ENCODE measurements at regions not wholly inside any gene's neighbourhood (a gene's known extent, or its start where the extent isn't known, plus 50 kb on each side); places are given as distances from the start of the nearest gene placed in this dataset.

- intact Hi-C loops (cut with DNase I), result no loop called here
- no peaks in the 10 kb centered on the region for H3K4me1 ChIP-seq
- H3K27ac ChIP-seq, result no peak overlapping the region
- no peaks in the 10 kb centered on the region for H3K27me3 ChIP-seq
- TF ChIP-seq CTCF (IDR thresholded peaks at IDR 0.05), result no peak
- TF ChIP-seq POLR2AphosphoS5 (IDR thresholded peaks at IDR 0.05; ENCODE audit: insufficient read depth in 1 of 2, low read depth in 1 of 2), result no peak
- no peak for TF ChIP-seq POLR2A (IDR thresholded peaks at IDR 0.05)
- H3K4me3 ChIP-seq, result no peak overlapping the region
- no peaks in the 10 kb centered on the region for H3K9me3 ChIP-seq
- no peaks in the 10 kb centered on the region for H3K36me3 ChIP-seq
- no peak for DNase-seq (ENCODE audit: extremely low spot score in 2 of 2)
Observed at GRCh38 chr2:104561251-104561650, 292.7 kb upstream of the POU3F3 start.

GRCh38 chr2:104562537-104562936 is 291.4 kb upstream of the POU3F3 start:
- H3K9me3 ChIP-seq, result no peaks in the 10 kb centered on the region
- H3K4me1 ChIP-seq, result no peaks in the 10 kb centered on the region
- no peak for TF ChIP-seq POLR2AphosphoS5 (IDR thresholded peaks at IDR 0.05; ENCODE audit: insufficient read depth in 1 of 2, low read depth in 1 of 2)
- no peak for TF ChIP-seq POLR2A (IDR thresholded peaks at IDR 0.05)
- TF ChIP-seq CTCF (IDR thresholded peaks at IDR 0.05), result no peak
- no peak for DNase-seq (ENCODE audit: extremely low spot score in 2 of 2)
- H3K4me3 ChIP-seq, result no peak overlapping the region
- H3K27me3 ChIP-seq, result no peaks in the 10 kb centered on the region
- intact Hi-C loops (cut with DNase I), result no loop called here
- H3K36me3 ChIP-seq, result no peaks in the 10 kb centered on the region
- no peak overlapping the region for H3K27ac ChIP-seq

GRCh38 chr2:104563398-104563996 is 290.4 kb upstream of the POU3F3 start:
- intact Hi-C loops (cut with DNase I), result no loop called here

GRCh38 chr2:104568247-104568646 is 285.7 kb upstream of the POU3F3 start:
- no peak for TF ChIP-seq CTCF (IDR thresholded peaks at IDR 0.05)
- no peak for TF ChIP-seq POLR2A (IDR thresholded peaks at IDR 0.05)
- no peak for TF ChIP-seq POLR2AphosphoS5 (IDR thresholded peaks at IDR 0.05; ENCODE audit: insufficient read depth in 1 of 2, low read depth in 1 of 2)
- intact Hi-C loops (cut with DNase I), result no loop called here
- DNase-seq (ENCODE audit: extremely low spot score in 2 of 2), result no peak
- H3K36me3 ChIP-seq, result no peaks in the 10 kb centered on the region
- H3K27ac ChIP-seq, result no peak overlapping the region
- no peak overlapping the region for H3K4me3 ChIP-seq
- no peaks in the 10 kb centered on the region for H3K27me3 ChIP-seq
- no peaks in the 10 kb centered on the region for H3K9me3 ChIP-seq
- no peaks in the 10 kb centered on the region for H3K4me1 ChIP-seq

More at GRCh38 chr2:104563398-104563996, 290.4 kb upstream of the POU3F3 start:
- Histone ChIP-seq H3K36me3 (no peaks in the 10 kb centered on the region), H3K27ac (no peak overlapping the region), H3K4me3 (no peak overlapping the region), H3K9me3 (no peaks in the 10 kb centered on the region), H3K27me3 (no peaks in the 10 kb centered on the region), H3K4me1 (no peaks in the 10 kb centered on the region)
- DNase-seq (ENCODE audit: extremely low spot score in 2 of 2), result no peak
- no peak for TF ChIP-seq POLR2A (IDR thresholded peaks at IDR 0.05)
- TF ChIP-seq CTCF (IDR thresholded peaks at IDR 0.05), result no peak
- no peak for TF ChIP-seq POLR2AphosphoS5 (IDR thresholded peaks at IDR 0.05; ENCODE audit: insufficient read depth in 1 of 2, low read depth in 1 of 2)

- Histone ChIP-seq H3K4me3 (no peak overlapping the region), H3K36me3 (no peaks in the 10 kb centered on the region), H3K4me1 (no peaks in the 10 kb centered on the region), H3K27me3 (no peaks in the 10 kb centered on the region), H3K9me3 (no peaks in the 10 kb centered on the region), H3K27ac (no peak overlapping the region)
- no peak for DNase-seq (ENCODE audit: extremely low spot score in 2 of 2)
- TF ChIP-seq CTCF (IDR thresholded peaks at IDR 0.05), result no peak
- TF ChIP-seq POLR2AphosphoS5 (IDR thresholded peaks at IDR 0.05; ENCODE audit: insufficient read depth in 1 of 2, low read depth in 1 of 2), result no peak
- TF ChIP-seq POLR2A (IDR thresholded peaks at IDR 0.05), result no peak
- intact Hi-C loops (cut with DNase I), result no loop called here
Observed at GRCh38 chr2:104570259-104570658, 283.7 kb upstream of the POU3F3 start.
